ENCODE measurements at regions not wholly inside any gene's neighbourhood (a gene's known extent, or its start where the extent isn't known, plus 50 kb on each side); places are given as distances from the start of the nearest gene placed in this dataset.

DNA sequence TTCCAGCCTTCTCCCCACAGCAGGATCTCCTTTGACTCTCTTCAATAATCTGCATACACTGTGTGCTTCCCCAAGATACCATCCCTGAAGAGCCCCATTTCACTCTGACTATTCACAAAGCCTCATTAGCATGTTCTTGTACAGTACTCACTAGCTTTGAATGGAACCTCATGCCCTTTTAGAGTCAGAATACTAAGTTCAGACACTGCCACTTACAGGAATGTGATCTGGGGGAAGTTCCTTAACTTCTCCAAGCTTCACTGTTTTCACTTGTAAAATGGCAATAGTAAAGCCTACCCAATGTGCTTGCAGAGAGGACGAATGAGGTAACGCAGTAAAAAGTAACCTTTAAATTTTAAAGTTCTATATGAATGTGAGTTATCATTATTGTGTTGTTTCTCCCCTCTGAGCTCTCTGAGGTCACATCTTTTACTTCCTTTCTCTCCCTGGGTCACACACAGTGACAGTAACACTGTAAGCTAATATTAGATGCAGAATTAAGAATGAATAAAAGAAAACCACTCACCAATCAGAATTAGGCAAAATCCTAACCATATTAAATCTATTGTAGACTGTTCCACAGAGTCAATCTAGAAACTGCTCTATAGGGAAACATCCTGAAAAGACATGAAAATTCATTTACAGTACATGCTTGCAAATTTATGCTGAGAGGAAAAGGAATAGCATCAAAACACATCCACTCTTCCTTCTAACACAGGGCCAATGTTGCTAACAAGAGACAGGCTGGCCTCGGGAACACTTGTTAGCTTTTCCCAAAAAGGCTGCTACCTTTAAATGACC lies 64.2 kb upstream of the IL6 start:
- Histone ChIP-seq H3K27me3 (ENCODE audit: control insufficient read depth, insufficient read depth, low read length) (no peaks in the 10 kb centered on the region), H3K9me3 (ENCODE audit: control insufficient read depth, insufficient read depth, low read depth, low read length) (peaks cover 3% of the 10 kb centered on the region; the same call in 1 of the 2 replicates), H3K27ac (ENCODE audit: low read length) (no peak overlapping the region; the same call in 1 of the 2 replicates), H3K4me1 (ENCODE audit: control insufficient read depth, insufficient read depth, low read length) (peaks cover 3% of the 10 kb centered on the region; the same call in 1 of the 2 replicates), H3K4me3 (ENCODE audit: low read depth in 2 of 2, low read length in 2 of 2) (no peak overlapping the region), H3K36me3 (ENCODE audit: control insufficient read depth, insufficient read depth, low read length) (no peaks in the 10 kb centered on the region)
- TF ChIP-seq, protein P1, sequence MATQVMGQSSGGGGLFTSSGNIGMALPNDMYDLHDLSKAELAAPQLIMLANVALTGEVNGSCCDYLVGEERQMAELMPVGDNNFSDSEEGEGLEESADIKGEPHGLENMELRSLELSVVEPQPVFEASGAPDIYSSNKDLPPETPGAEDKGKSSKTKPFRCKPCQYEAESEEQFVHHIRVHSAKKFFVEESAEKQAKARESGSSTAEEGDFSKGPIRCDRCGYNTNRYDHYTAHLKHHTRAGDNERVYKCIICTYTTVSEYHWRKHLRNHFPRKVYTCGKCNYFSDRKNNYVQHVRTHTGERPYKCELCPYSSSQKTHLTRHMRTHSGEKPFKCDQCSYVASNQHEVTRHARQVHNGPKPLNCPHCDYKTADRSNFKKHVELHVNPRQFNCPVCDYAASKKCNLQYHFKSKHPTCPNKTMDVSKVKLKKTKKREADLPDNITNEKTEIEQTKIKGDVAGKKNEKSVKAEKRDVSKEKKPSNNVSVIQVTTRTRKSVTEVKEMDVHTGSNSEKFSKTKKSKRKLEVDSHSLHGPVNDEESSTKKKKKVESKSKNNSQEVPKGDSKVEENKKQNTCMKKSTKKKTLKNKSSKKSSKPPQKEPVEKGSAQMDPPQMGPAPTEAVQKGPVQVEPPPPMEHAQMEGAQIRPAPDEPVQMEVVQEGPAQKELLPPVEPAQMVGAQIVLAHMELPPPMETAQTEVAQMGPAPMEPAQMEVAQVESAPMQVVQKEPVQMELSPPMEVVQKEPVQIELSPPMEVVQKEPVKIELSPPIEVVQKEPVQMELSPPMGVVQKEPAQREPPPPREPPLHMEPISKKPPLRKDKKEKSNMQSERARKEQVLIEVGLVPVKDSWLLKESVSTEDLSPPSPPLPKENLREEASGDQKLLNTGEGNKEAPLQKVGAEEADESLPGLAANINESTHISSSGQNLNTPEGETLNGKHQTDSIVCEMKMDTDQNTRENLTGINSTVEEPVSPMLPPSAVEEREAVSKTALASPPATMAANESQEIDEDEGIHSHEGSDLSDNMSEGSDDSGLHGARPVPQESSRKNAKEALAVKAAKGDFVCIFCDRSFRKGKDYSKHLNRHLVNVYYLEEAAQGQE (IDR thresholded peaks at IDR 0.05; ENCODE audit: insufficient read depth in 1 of 2, low read depth in 2 of 2, low read length in 1 of 2) = no peak
- TF ChIP-seq, protein P2, sequence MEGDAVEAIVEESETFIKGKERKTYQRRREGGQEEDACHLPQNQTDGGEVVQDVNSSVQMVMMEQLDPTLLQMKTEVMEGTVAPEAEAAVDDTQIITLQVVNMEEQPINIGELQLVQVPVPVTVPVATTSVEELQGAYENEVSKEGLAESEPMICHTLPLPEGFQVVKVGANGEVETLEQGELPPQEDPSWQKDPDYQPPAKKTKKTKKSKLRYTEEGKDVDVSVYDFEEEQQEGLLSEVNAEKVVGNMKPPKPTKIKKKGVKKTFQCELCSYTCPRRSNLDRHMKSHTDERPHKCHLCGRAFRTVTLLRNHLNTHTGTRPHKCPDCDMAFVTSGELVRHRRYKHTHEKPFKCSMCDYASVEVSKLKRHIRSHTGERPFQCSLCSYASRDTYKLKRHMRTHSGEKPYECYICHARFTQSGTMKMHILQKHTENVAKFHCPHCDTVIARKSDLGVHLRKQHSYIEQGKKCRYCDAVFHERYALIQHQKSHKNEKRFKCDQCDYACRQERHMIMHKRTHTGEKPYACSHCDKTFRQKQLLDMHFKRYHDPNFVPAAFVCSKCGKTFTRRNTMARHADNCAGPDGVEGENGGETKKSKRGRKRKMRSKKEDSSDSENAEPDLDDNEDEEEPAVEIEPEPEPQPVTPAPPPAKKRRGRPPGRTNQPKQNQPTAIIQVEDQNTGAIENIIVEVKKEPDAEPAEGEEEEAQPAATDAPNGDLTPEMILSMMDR (IDR thresholded peaks at IDR 0.05) = no peak
- TF ChIP-seq SIN3A (IDR thresholded peaks at IDR 0.05; ENCODE audit: borderline replicate concordance, insufficient read depth, low read depth, low read length) (no peak), TCF7L2 (IDR thresholded peaks at IDR 0.05; ENCODE audit: low read depth, low read length) (no peak), POLR2AphosphoS5 (IDR thresholded peaks at IDR 0.05; ENCODE audit: low read depth, low read length) (no peak)
- BruUV-seq (replicated peaks) = no TSS peak
- POLR2A ChIA-PET = no interaction called here
- DNase-seq (ENCODE audit: low read depth, low spot score) (no peak), ATAC-seq (no peak)
- in situ Hi-C loops (cut with HindIII; ENCODE audit: low pct_unique_long_range_greater_than_20kb, low sequenced_read_pairs) (no loop called here), intact Hi-C loops (cut with micrococcal nuclease; ENCODE audit: unreplicated experiment) (loop anchor here (5.0 kb wide), 1 partner anchor 100 kb away; no protein-coding TSS in a partner anchor)
- CTCF ChIA-PET = interaction anchor here (0.7 kb wide), 1 partner anchor 49 kb away, joined by 3 read pairs; no protein-coding TSS in a partner anchor

DNA sequence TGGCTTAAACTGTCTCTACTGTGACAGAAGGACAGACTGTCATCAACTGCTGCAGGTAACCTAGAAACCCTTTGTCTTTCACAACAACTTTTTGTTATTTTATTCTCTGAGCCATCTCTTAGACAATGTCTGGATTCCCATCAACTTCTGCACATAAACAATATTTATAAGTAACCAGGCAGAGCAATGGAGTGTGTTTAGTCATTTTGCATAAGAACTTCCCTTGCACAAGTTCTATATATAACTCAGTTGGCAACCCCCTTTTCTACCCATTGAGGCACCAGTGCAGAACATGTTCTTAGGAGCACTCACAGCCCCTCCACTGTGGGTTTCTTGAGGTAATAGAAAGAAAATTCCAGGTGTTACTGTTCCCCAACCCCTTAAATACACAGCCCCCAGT lies 65.0 kb upstream of the IL6 start:
- H3K27me3 ChIP-seq (ENCODE audit: control insufficient read depth, insufficient read depth, low read length) = no peaks in the 10 kb centered on the region
- H3K4me1 ChIP-seq (ENCODE audit: control insufficient read depth, insufficient read depth, low read length) = no peaks in the 10 kb centered on the region
- peaks cover 3% of the 10 kb centered on the region; the same call in 1 of the 2 replicates for H3K9me3 ChIP-seq (ENCODE audit: control insufficient read depth, insufficient read depth, low read depth, low read length)
- POLR2A ChIA-PET = no interaction called here
- H3K4me3 ChIP-seq (ENCODE audit: low read depth in 2 of 2, low read length in 2 of 2) = no peak overlapping the region
- BruUV-seq (replicated peaks) = no TSS peak
- CTCF ChIA-PET = no interaction called here
- TF ChIP-seq, protein P1 (IDR thresholded peaks at IDR 0.05; ENCODE audit: insufficient read depth in 1 of 2, low read depth in 2 of 2, low read length in 1 of 2) = no peak
- TF ChIP-seq TCF7L2 (IDR thresholded peaks at IDR 0.05; ENCODE audit: low read depth, low read length) = no peak
- TF ChIP-seq POLR2AphosphoS5 (IDR thresholded peaks at IDR 0.05; ENCODE audit: low read depth, low read length) = no peak
- ATAC-seq (no peak), DNase-seq (ENCODE audit: low read depth, low spot score) (no peak)
- H3K27ac ChIP-seq (ENCODE audit: low read length) = no peak overlapping the region
- in situ Hi-C loops (cut with HindIII; ENCODE audit: low pct_unique_long_range_greater_than_20kb, low sequenced_read_pairs) = no loop called here
- intact Hi-C loops (cut with micrococcal nuclease; ENCODE audit: unreplicated experiment) = loop anchor here (5.0 kb wide), 1 partner anchor 100 kb away; no protein-coding TSS in a partner anchor
- no peaks in the 10 kb centered on the region for H3K36me3 ChIP-seq (ENCODE audit: control insufficient read depth, insufficient read depth, low read length)
